Esophagus squamous epithelium (tissue), 4 donors: ENCODE measurements at regions not wholly inside any gene's neighbourhood (a gene's known extent, or its start where the extent isn't known, plus 50 kb on each side); places are given as distances from the start of the nearest gene placed in this dataset.

Source experiments
- CTCF ChIP-seq, 6 experiments: fragments of 450-650 bp in 4 of 6; fragments of 200-600 bp in 2 of 6; sonication (generic) in 2 of 6; IDR thresholded peaks; one replicate each; pipeline ENCODE4 v1.5.1; 2016 to 2019; ENCODE audit warnings: antibody characterized with exemption in 6 of 6, mild to moderate bottlenecking in 4 of 6, moderate library complexity in 4 of 6
- POLR2A ChIP-seq, 4 donors: fragments of 450-650 bp; IDR thresholded peaks; one replicate each; pipeline ENCODE4 v1.6.1; 2017; ENCODE audit warnings: antibody characterized with exemption in 4 of 4, mild to moderate bottlenecking in 4 of 4, moderate library complexity in 3 of 4

GRCh38 chr17:31622500-31622899 lies 231.0 kb downstream of the RAB11FIP4 start:
- no peak for TF ChIP-seq CTCF (IDR thresholded peaks at IDR 0.05)
- TF ChIP-seq POLR2A (IDR thresholded peaks at IDR 0.05): no peak
